Motor neuron (in vitro differentiated cells): ENCODE measurements at regions not wholly inside any gene's neighbourhood (a gene's known extent, or its start where the extent isn't known, plus 50 kb on each side); places are given as distances from the start of the nearest gene placed in this dataset.

Source experiments
- ATAC-seq, 8 experiments: fragments of 200-7000 bp; cut with Tn5 transposase; replicated peaks in 6 of 8; 2 replicates each; pipeline ENCODE4 v1.8.0; 2021; ENCODE audit warnings: mild to moderate bottlenecking in 8 of 8, moderate library complexity in 8 of 8
- H3K27ac ChIP-seq, 2 donors: fragments of 250-450 bp; sonication (Bioruptor Pico); 2 replicates each; pipeline ENCODE4 v1.9.0; 2021; ENCODE audit warnings: antibody characterized with exemption in 2 of 2, mild to moderate bottlenecking in 2 of 2, moderate library complexity in 1 of 2
- H3K4me1 ChIP-seq, 2 donors: fragments of 250-450 bp; sonication (Bioruptor Pico); replicated peaks in 1 of 2; 2 replicates each; pipeline ENCODE4 v1.6.1; 2021; ENCODE audit warnings: antibody characterized with exemption in 2 of 2, mild to moderate bottlenecking in 2 of 2, moderate library complexity in 1 of 2
- H3K4me3 ChIP-seq, 5 donors: fragments of 250-450 bp; sonication (Bioruptor Pico); 2 replicates each; pipeline ENCODE4 v1.9.0; 2021; ENCODE audit warnings: antibody characterized with exemption in 5 of 5, mild to moderate bottlenecking in 5 of 5, moderate library complexity in 4 of 5
- WGBS, 10 experiments: fragments of 450-650 bp; shearing (Covaris generic); methylation state at CpG; one replicate each; pipeline ENCODE4 v1.0.0; 2022; 5-methylcytosine and 5-hydroxymethylcytosine counted together
- in situ Hi-C, 9 experiments: fragments of 400-800 bp; cut with MboI; loops; one replicate each; pipeline ENCODE4 v1.15.0; 2021; ENCODE audit warnings: low sequenced_read_pairs in 9 of 9, low pct_unique_long_range_greater_than_20kb in 2 of 9; ENCODE audit not compliant: unreplicated experiment in 9 of 9

- Histone ChIP-seq H3K4me1 (no peaks in the 10 kb centered on the region), H3K4me3 (no peak overlapping the region), H3K27ac (no peak overlapping the region)
- in situ Hi-C loops = no loop called here
- 4 to 100% (median 43%) methylated on average over 1 to 3 of the region's 3 CpGs; no CpG with 5 or more reads in 1 of the 10 experiments for WGBS, 10 experiments
- ATAC-seq = no peak
Observed at GRCh38 chr3:1726741-1727140, 371.9 kb upstream of the CNTN4 start.

GRCh38 chr3:1727242-1727641 lies 371.4 kb upstream of the CNTN4 start:
- 0 to 100% (median 67%) methylated on average over 2 to 4 of the region's 4 CpGs; no CpG with 5 or more reads in 1 of the 10 experiments for WGBS, 10 experiments
- Histone ChIP-seq H3K4me1 (no peaks in the 10 kb centered on the region), H3K4me3 (no peak overlapping the region), H3K27ac (no peak overlapping the region)
- no peak for ATAC-seq
- in situ Hi-C loops = no loop called here

- H3K4me1 ChIP-seq = no peaks in the 10 kb centered on the region
- no peak overlapping the region for H3K4me3 ChIP-seq
- H3K27ac ChIP-seq = no peak overlapping the region
- 0 to 100% (median 60%) methylated on average over 1 to 5 of the region's 5 CpGs for WGBS, 10 experiments
- no peak for ATAC-seq
- in situ Hi-C loops = no loop called here
Observed at GRCh38 chr3:1728510-1728909, 370.2 kb upstream of the CNTN4 start.

DNA sequence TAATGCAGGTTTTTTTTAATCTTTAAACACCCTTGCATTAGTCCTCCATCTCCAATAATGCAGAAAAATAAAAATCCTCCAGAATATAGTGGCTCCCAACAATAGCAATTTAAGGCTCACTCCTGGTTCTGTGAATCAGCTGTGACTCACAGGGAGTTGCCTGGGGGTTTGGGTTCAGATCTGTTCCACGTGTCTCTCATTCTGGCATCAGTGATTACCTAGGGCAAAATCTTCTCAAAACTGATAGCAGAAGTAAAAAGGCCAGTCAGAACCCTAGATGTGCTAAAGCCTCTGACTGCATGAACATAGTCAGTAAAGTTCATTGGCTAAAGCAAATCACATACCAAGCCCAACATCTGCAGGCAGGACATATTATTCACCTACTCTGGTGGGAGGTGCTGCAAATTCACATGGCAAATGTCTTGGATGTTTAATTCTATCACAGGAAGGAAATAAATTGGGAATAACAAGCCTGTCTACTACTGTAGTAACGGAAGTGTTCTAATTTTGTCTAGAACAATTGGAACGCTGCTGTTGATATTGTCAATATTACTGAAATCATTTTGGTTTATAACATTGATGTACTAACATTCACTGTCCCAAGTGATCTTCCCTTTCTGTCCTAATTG lies 364.1 kb upstream of the CNTN4 start:
- Histone ChIP-seq H3K4me3 (no peak overlapping the region), H3K4me1 (no peaks in the 10 kb centered on the region), H3K27ac (no peak overlapping the region)
- ATAC-seq = no peak
- in situ Hi-C loops = no loop called here
- 0 to 100% (median 29%) methylated on average over 1 to 3 of the region's 3 CpGs; no CpG with 5 or more reads in 1 of the 10 experiments for WGBS, 10 experiments

DNA sequence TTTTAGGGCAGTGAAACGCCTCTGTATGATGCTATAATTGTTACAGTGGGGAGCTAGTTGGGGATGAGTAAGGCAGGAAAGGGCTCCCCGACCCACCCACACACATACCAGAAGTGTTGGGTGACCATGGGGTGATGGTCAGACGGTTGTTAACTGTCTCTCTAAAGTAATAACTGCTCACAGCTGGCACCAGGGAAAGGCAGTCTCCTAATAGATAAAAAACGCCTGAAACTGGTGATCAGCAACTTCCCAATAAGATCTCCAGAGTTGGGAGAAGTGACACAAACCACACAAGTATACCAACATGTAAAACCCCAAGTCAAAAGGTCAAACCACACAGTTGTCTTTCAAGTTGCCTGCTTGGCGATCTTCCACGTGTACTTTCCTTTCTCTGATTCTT lies 346.5 kb upstream of the CNTN4 start:
- no peaks in the 10 kb centered on the region for H3K4me1 ChIP-seq
- in situ Hi-C loops = no loop called here
- ATAC-seq = no peak
- no peak overlapping the region for H3K27ac ChIP-seq
- H3K4me3 ChIP-seq = no peak overlapping the region
- 0 to 91% (median 62%) methylated on average over 1 to 6 of the region's 6 CpGs; no CpG with 5 or more reads in 1 of the 10 experiments for WGBS, 10 experiments

DNA sequence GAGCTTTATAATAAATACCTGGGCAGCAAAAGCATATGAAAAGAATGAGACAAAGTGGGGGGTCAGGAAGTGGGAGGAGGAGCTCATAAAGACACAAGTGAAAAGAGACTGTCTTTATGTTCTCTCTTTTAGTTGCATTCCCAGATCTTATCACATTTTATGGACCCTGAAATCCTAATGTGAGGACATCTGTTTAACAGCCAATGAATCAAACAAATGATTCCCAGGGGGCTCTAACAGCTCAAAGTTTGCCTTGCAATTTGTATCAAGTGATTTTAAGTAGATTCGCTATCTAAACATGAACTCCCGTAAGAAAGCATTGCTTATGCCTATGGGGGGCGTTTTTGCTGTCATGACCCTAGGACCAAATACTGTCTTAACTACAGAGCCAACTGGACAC lies 332.3 kb upstream of the CNTN4 start:
- Histone ChIP-seq H3K27ac (no peak overlapping the region), H3K4me1 (peaks cover 0 to 22% of the 10 kb centered on the region in 2 donors), H3K4me3 (no peak overlapping the region)
- in situ Hi-C loops = no loop called here
- ATAC-seq = peak in 2 of 8 experiments; percentile 27 to 38
- 0 to 68% (median 29%) methylated on average over 1 to 3 of the region's 3 CpGs; no CpG with 5 or more reads in 2 of the 10 experiments for WGBS, 10 experiments

GRCh38 chr3:1773679-1774078 lies 325.0 kb upstream of the CNTN4 start:
- in situ Hi-C loops = no loop called here
- 0 to 90% (median 70%) methylated on average over 1 of the region's 1 CpG; no CpG with 5 or more reads in 4 of the 10 experiments for WGBS, 10 experiments
- peaks cover 0 to 3% of the 10 kb centered on the region in 2 donors for H3K4me1 ChIP-seq
- no peak for ATAC-seq
- H3K4me3 ChIP-seq = no peak overlapping the region
- H3K27ac ChIP-seq = no peak overlapping the region

DNA sequence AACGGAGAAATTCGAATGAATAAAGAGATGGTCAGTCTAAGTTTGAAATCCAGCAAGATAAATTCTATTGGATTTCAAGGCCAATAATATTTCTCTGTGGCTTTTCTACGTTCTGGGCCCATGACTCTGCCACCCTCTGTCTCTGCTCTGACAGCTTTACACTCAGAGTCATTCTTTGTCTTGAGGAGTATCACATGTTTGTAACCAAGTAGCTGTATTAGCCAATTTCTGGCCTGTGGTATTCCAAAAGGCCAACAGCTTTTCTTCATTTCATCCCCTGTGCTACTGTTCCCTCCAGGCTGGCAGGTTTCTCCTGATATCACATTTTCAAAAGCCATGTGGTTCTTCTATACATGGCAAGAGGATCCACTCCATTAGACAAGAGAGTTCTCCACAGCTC lies 324.1 kb upstream of the CNTN4 start:
- peaks cover 0 to 4% of the 10 kb centered on the region in 2 donors for H3K4me1 ChIP-seq
- in situ Hi-C loops = no loop called here
- no peak for ATAC-seq
- no peak overlapping the region for H3K4me3 ChIP-seq
- WGBS, 10 experiments = 0 to 100% (median 30%) methylated on average over 1 to 3 of the region's 3 CpGs; no CpG with 5 or more reads in 1 of the 10 experiments
- H3K27ac ChIP-seq = no peak overlapping the region

GRCh38 chr3:1775321-1775720 lies 323.3 kb upstream of the CNTN4 start:
- 3 to 92% (median 76%) methylated on average over 2 to 6 of the region's 6 CpGs; no CpG with 5 or more reads in 1 of the 10 experiments for WGBS, 10 experiments
- Histone ChIP-seq H3K27ac (no peak overlapping the region), H3K4me3 (no peak overlapping the region), H3K4me1 (peaks cover 0 to 4% of the 10 kb centered on the region in 2 donors)
- ATAC-seq = no peak
- in situ Hi-C loops = no loop called here

GRCh38 chr3:1783995-1784394 lies 314.7 kb upstream of the CNTN4 start:
- in situ Hi-C loops = no loop called here
- 0 to 29% (median 12%) methylated on average over 1 to 3 of the region's 3 CpGs; no CpG with 5 or more reads in 2 of the 10 experiments for WGBS, 10 experiments
- ATAC-seq = peak in 3 of 8 experiments; percentile 43 to 51 (median 49)

DNA sequence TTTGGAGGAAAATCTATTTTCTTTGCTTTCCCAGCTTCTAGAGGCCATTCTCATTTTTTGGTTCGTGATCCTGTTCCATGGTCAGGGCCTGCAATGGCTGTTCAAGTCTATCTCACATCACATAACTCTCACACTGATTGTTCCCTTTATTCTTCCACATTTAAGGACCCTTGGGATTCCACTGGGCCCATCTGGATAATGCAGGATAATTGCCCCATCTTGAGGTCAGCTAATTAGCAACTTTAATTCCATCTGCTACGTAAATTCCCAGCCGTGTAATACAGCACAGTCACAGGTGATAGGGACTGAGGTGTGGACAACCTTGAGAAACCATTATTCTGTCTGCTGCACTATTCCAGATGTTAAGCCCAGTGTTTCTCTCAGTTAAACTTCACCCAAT lies 311.6 kb upstream of the CNTN4 start:
- no peak for ATAC-seq
- H3K4me3 ChIP-seq = no peak overlapping the region
- peaks cover 0 to 27% of the 10 kb centered on the region in 2 donors for H3K4me1 ChIP-seq
- WGBS, 10 experiments = 0 to 59% (median 24%) methylated on average over 1 to 3 of the region's 3 CpGs; no CpG with 5 or more reads in 2 of the 10 experiments
- H3K27ac ChIP-seq = no peak overlapping the region
- in situ Hi-C loops = no loop called here

More at GRCh38 chr3:1783995-1784394, 314.7 kb upstream of the CNTN4 start:
- Histone ChIP-seq H3K27ac (no peak overlapping the region), H3K4me1 (peaks cover 0 to 31% of the 10 kb centered on the region in 2 donors), H3K4me3 (no peak overlapping the region)

GRCh38 chr3:1792466-1792865 lies 306.2 kb upstream of the CNTN4 start:
- Histone ChIP-seq H3K4me1 (no peaks in the 10 kb centered on the region), H3K27ac (no peak overlapping the region), H3K4me3 (no peak overlapping the region)
- no peak for ATAC-seq
- in situ Hi-C loops = no loop called here
- WGBS, 10 experiments = 0 to 100% (median 77%) methylated on average over 1 to 2 of the region's 2 CpGs

DNA sequence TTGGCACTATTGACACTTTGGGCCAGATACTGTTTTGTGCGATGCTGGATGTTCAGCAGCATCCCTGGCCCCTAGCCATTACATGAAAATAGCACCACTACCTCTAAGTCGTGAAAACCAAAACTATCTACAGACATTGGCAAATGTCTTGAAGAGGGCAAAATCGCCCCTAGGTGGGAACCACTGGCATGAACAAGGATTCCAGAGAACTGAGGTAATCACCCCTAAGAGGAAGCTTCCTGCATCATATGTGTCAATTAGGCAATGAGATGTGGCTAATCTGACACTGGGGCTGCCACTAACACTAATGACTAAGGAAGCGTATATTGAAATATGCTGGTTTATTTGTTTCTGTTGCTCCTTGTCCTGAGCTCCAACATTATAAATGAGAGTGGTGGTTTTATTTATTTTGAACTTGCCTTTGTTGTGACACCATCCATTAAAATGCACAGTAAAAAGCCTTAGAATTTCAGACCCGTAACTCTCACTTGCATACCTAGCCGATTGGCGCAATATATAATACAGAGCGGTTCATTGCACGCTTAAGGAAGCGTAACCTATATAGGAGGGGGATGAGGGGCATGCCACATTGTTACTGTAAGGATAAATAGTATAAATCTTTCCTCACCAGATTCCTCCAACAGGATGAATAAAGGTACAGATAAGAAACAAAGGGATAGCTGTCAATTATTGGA lies 299.8 kb upstream of the CNTN4 start:
- peak in 1 of 8 experiments; percentile 28 for ATAC-seq
- Histone ChIP-seq H3K4me3 (no peak overlapping the region), H3K27ac (no peak overlapping the region), H3K4me1 (no peaks in the 10 kb centered on the region)
- in situ Hi-C loops = no loop called here
- 0 to 89% (median 74%) methylated on average over 1 to 9 of the region's 10 CpGs for WGBS, 10 experiments
